A673 (cell line): ENCODE measurements at regions not wholly inside any gene's neighbourhood (a gene's known extent, or its start where the extent isn't known, plus 50 kb on each side); places are given as distances from the start of the nearest gene placed in this dataset.

Experiments
- BruUV-seq: library from RNA; stranded (reverse); fragments of 400-500 nt; replicated peaks from 2 replicates; lab custom pipeline; 2021; lab: Mats Ljungman, UMichigan
- CTCF ChIA-PET: fragments of 300-600 bp; sonication (Branson Sonifier 250); formaldehyde crosslinking; loops from one replicate; lab custom pipeline; 2022; ENCODE audit warnings: antibody characterized with exemption; lab: Charles Lee
- POLR2A ChIA-PET: fragments of 300-600 bp; sonication (Branson Sonifier 250); formaldehyde crosslinking; loops from one replicate; lab custom pipeline; 2022; ENCODE audit warnings: antibody characterized with exemption; ENCODE audit not compliant: low non-redundant PET; lab: Charles Lee
- DNase-seq: peaks from one replicate; pipeline ENCODE4 v3.0.0-alpha.2; 2015; ENCODE audit warnings: low spot score
- H3K27ac ChIP-seq: fragments of 200-600 bp; sonication (generic); 2 replicates; pipeline ENCODE4 v1.5.1; 2016; ENCODE audit warnings: mixed run types, low read depth, mild to moderate bottlenecking, mixed read lengths, antibody characterized with exemption, low read length; ENCODE audit not compliant: poor library complexity, severe bottlenecking
- H3K27me3 ChIP-seq: fragments of 200-600 bp; sonication (generic); replicated peaks from 2 replicates; pipeline ENCODE4 v1.6.1; 2017; ENCODE audit warnings: mixed run types, low read depth, mild to moderate bottlenecking, mixed read lengths, antibody characterized with exemption, low read length; ENCODE audit not compliant: insufficient read depth, poor library complexity
- H3K36me3 ChIP-seq: fragments of 200-600 bp; sonication (generic); 2 replicates; pipeline ENCODE4 v1.6.1; 2016; ENCODE audit warnings: mixed run types, mild to moderate bottlenecking, mixed read lengths, antibody characterized with exemption, low read length; ENCODE audit not compliant: insufficient read depth, poor library complexity, severe bottlenecking
- H3K4me1 ChIP-seq: fragments of 200-600 bp; sonication (generic); 2 replicates; pipeline ENCODE4 v1.6.1; 2017; ENCODE audit warnings: mixed run types, mild to moderate bottlenecking, mixed read lengths, antibody characterized with exemption, low read length; ENCODE audit not compliant: insufficient read depth, poor library complexity, severe bottlenecking
- H3K4me3 ChIP-seq: fragments of 200-600 bp; sonication (generic); 2 replicates; pipeline ENCODE4 v1.5.1; 2016; ENCODE audit warnings: low read depth, mixed run types, mild to moderate bottlenecking, mixed read lengths, low read length; ENCODE audit not compliant: poor library complexity, severe bottlenecking
- H3K9me3 ChIP-seq: fragments of 200-600 bp; sonication (generic); 2 replicates; pipeline ENCODE4 v1.6.1; 2016; ENCODE audit warnings: mixed run types, low read depth, mild to moderate bottlenecking, mixed read lengths, antibody characterized with exemption, low read length; ENCODE audit not compliant: poor library complexity, severe bottlenecking
- CTCF ChIP-seq: fragments of 300-800, 200-600 bp; sonication (generic); conservative IDR thresholded peaks from 2 replicates; pipeline ENCODE4 v1.5.1; 2017; ENCODE audit warnings: low read depth, mild to moderate bottlenecking, antibody characterized with exemption, low read length, moderate library complexity, mixed read lengths
- EZH2 ChIP-seq: fragments of 200-600 bp; sonication (generic); IDR thresholded peaks from 2 replicates; pipeline ENCODE4 v1.6.1; 2017; ENCODE audit warnings: borderline replicate concordance, low read depth, mild to moderate bottlenecking, mixed read lengths, antibody characterized with exemption, low read length; ENCODE audit not compliant: poor library complexity, severe bottlenecking
- intact Hi-C: fragments of 100-400 bp; cut with micrococcal nuclease; formaldehyde crosslinking; loops from one replicate; pipeline ENCODE4 v1.10.0; 2022; ENCODE audit not compliant: unreplicated experiment

GRCh38 chr2:866009-866680 lies 84.5 kb upstream of the SNTG2 start:
- intact Hi-C loops: no loop called here
- no peak for DNase-seq
- TF ChIP-seq CTCF (no peak), EZH2 (no peak)
- ChIA-PET POLR2A (no interaction called here), CTCF (no interaction called here)
- Histone ChIP-seq H3K4me3 (no peak overlapping the region), H3K36me3 (no peaks in the 10 kb centered on the region), H3K27me3 (no peaks in the 10 kb centered on the region), H3K9me3 (no peaks in the 10 kb centered on the region), H3K27ac (no peak overlapping the region), H3K4me1 (no peaks in the 10 kb centered on the region)
- BruUV-seq: no TSS peak

- ChIA-PET POLR2A (no interaction called here), CTCF (no interaction called here)
- no peak for DNase-seq
Measured at GRCh38 chr2:864501-865106, 86.0 kb upstream of the SNTG2 start.

GRCh38 chr2:863732-864450 lies 86.8 kb upstream of the SNTG2 start:
- Histone ChIP-seq H3K9me3 (no peaks in the 10 kb centered on the region), H3K4me3 (no peak overlapping the region), H3K36me3 (no peaks in the 10 kb centered on the region), H3K27me3 (no peaks in the 10 kb centered on the region), H3K4me1 (peaks cover 7% of the 10 kb centered on the region), H3K27ac (no peak overlapping the region)
- no peak for DNase-seq
- intact Hi-C loops: no loop called here
- POLR2A ChIA-PET: no interaction called here
- BruUV-seq: no TSS peak
- CTCF ChIA-PET: no interaction called here
- no peak for TF ChIP-seq EZH2
- TF ChIP-seq CTCF: no peak

More at GRCh38 chr2:864501-865106, 86.0 kb upstream of the SNTG2 start:
- no peaks in the 10 kb centered on the region for H3K9me3 ChIP-seq
- TF ChIP-seq EZH2 (no peak), CTCF (no peak)
- H3K4me3 ChIP-seq: no peak overlapping the region
- BruUV-seq: no TSS peak
- H3K36me3 ChIP-seq: no peaks in the 10 kb centered on the region
- H3K27ac ChIP-seq: no peak overlapping the region
- H3K27me3 ChIP-seq: no peaks in the 10 kb centered on the region
- intact Hi-C loops: no loop called here
- peaks cover under 1% of the 10 kb centered on the region for H3K4me1 ChIP-seq
